SK-N-SH treated with all-trans-retinoic acid at 6 μM for 48 hours (cell line): ENCODE measurements at regions not wholly inside any gene's neighbourhood (a gene's known extent, or its start where the extent isn't known, plus 50 kb on each side); places are given as distances from the start of the nearest gene placed in this dataset.

Experiments used
- ATAC-seq: fragments of 200-7000 bp; cut with Tn5 transposase; 3 replicates; pipeline ENCODE4 v1.9.1; 2020; ENCODE audit warnings: mild to moderate bottlenecking, moderate library complexity
- ARNTL ChIP-seq: fragments of 450-650 bp; formaldehyde crosslinking; IDR thresholded peaks from 2 replicates; pipeline ENCODE4 v1.5.0; 2020; ENCODE audit warnings: low read depth, mild to moderate bottlenecking, moderate library complexity, borderline replicate concordance
- BACH2 ChIP-seq: fragments of 250-450 bp; sonication (Bioruptor Pico); IDR thresholded peaks from 2 replicates; pipeline ENCODE4 v1.9.0; 2021; ENCODE audit warnings: mild to moderate bottlenecking, borderline replicate concordance
- CREB5 ChIP-seq: fragments of 250-450 bp; sonication (Bioruptor Pico); IDR thresholded peaks from 2 replicates; pipeline ENCODE4 v1.5.1; 2020; ENCODE audit warnings: low read depth, mild to moderate bottlenecking, moderate library complexity
- ESRRG ChIP-seq: fragments of 250-450 bp; sonication (Bioruptor Pico); IDR thresholded peaks from 2 replicates; pipeline ENCODE4 v1.6.1; 2021; ENCODE audit warnings: mild to moderate bottlenecking
- GLIS3 ChIP-seq: fragments of 250-450 bp; sonication (Bioruptor Pico); IDR thresholded peaks from 2 replicates; pipeline ENCODE4 v1.5.0; 2020; ENCODE audit warnings: mild to moderate bottlenecking, moderate library complexity
- ISL1 ChIP-seq: fragments of 250-450 bp; sonication (Bioruptor Pico); IDR thresholded peaks from 2 replicates; pipeline ENCODE4 v2.1.2; 2022; ENCODE audit warnings: mild to moderate bottlenecking, moderate library complexity
- OSR1 ChIP-seq: fragments of 250-450 bp; sonication (Bioruptor Pico); IDR thresholded peaks from 2 replicates; pipeline ENCODE4 v1.8.0; 2022; ENCODE audit warnings: moderate library complexity, mild to moderate bottlenecking, inconsistent platforms
- PATZ1 ChIP-seq: fragments of 250-450 bp; sonication (Bioruptor Pico); IDR thresholded peaks from 2 replicates; pipeline ENCODE4 v1.8.0; 2020; ENCODE audit warnings: mild to moderate bottlenecking, moderate library complexity, borderline replicate concordance
- POU6F1 ChIP-seq: fragments of 250-450 bp; sonication (Bioruptor Pico); IDR thresholded peaks from 2 replicates; pipeline ENCODE4 v1.8.0; 2021; ENCODE audit warnings: low read depth, mild to moderate bottlenecking, moderate library complexity, borderline replicate concordance
- RARB ChIP-seq: fragments of 250-450 bp; sonication (Bioruptor Pico); IDR thresholded peaks from 2 replicates; pipeline ENCODE4 v1.8.0; 2021; ENCODE audit warnings: mild to moderate bottlenecking, moderate library complexity
- SNAI2 ChIP-seq: fragments of 250-450 bp; sonication (Bioruptor Pico); IDR thresholded peaks from 2 replicates; pipeline ENCODE4 v1.5.0; 2020; ENCODE audit warnings: mild to moderate bottlenecking, moderate library complexity
- TCF4 ChIP-seq: fragments of 250-450 bp; sonication (Bioruptor Pico); IDR thresholded peaks from 2 replicates; pipeline ENCODE4 v1.8.0; 2021; ENCODE audit warnings: mild to moderate bottlenecking, moderate library complexity, borderline replicate concordance
- TOX ChIP-seq: fragments of 250-450 bp; sonication (Bioruptor Pico); IDR thresholded peaks from 2 replicates; pipeline ENCODE4 v1.8.0; 2021; ENCODE audit warnings: mild to moderate bottlenecking, moderate library complexity, borderline replicate concordance
- TSHZ2 ChIP-seq: fragments of 250-450 bp; sonication (Bioruptor Pico); IDR thresholded peaks from 2 replicates; pipeline ENCODE4 v1.5.0; 2020; ENCODE audit warnings: mild to moderate bottlenecking, moderate library complexity
- ZC3H10 ChIP-seq: fragments of 250-450 bp; sonication (Bioruptor Pico); IDR thresholded peaks from 2 replicates; pipeline ENCODE4 v1.5.1; 2021; ENCODE audit warnings: mild to moderate bottlenecking, moderate library complexity
- ZFP3 ChIP-seq: fragments of 250-450 bp; sonication (Bioruptor Pico); IDR thresholded peaks from 2 replicates; pipeline ENCODE4 v1.5.0; 2020; ENCODE audit warnings: mild to moderate bottlenecking, moderate library complexity
- ZFP30 ChIP-seq: fragments of 450-650 bp; formaldehyde crosslinking; IDR thresholded peaks from 2 replicates; pipeline ENCODE4 v1.5.0; 2022; ENCODE audit warnings: mild to moderate bottlenecking, moderate library complexity
- ZNF565 ChIP-seq: fragments of 450-650 bp; formaldehyde crosslinking; conservative IDR thresholded peaks from 2 replicates; pipeline ENCODE4 v1.5.0; 2020; ENCODE audit warnings: low read depth, mild to moderate bottlenecking, moderate library complexity
- ZNF70 ChIP-seq: fragments of 450-650 bp; formaldehyde crosslinking; IDR thresholded peaks from 2 replicates; pipeline ENCODE4 v1.5.0; 2020; ENCODE audit warnings: mild to moderate bottlenecking, moderate library complexity
- ZNF8 ChIP-seq: fragments of 450-650 bp; formaldehyde crosslinking; IDR thresholded peaks from 2 replicates; pipeline ENCODE4 v1.5.0; 2020; ENCODE audit warnings: mild to moderate bottlenecking, moderate library complexity
- TF ChIP-seq, protein P1 (sequence below): fragments of 250-450 bp; sonication (Bioruptor Pico); IDR thresholded peaks from 2 replicates; pipeline ENCODE4 v1.5.1; 2021; ENCODE audit warnings: mild to moderate bottlenecking, moderate library complexity

DNA sequence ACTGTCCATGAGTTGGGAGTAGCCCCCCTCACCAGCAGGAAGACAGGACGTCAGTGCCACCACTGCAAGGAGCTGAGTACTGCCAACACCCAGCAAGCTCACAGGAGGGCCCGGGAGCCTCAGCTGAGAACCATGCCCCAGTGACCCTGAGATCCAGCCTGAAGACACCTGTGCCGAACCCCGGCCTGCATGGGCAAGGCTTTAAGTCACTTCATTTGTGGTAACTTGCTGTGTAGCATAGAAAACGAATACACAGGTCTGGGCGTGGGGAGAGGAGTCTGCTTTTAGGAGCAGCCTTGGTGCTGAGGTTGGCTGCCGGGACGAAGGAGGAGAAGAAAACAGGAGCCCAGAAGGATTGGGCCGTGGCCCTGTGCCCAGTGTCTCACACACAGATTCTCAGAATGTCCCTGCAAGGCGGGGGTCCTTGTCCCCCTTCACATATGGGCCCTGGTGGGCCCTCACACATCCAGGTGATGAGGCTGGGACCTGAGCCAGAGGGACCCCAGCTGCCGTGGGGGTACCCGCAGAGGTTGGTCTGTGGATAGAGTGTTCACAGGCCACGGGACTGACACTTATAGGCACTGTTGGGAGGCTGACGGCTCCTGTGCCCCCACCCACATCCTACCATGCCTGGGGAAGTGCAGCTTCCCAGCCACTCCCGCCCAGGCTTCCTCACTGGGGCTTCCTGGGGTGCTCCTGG, 85.3 kb downstream of the PLXNA1 start:
- ATAC-seq = no peak
- TF ChIP-seq OSR1 (CRISPR knock-in tag) = no peak
- TF ChIP-seq ZC3H10 (CRISPR knock-in tag) = no peak
- no peak for TF ChIP-seq SNAI2 (CRISPR knock-in tag)
- TF ChIP-seq, protein P1, sequence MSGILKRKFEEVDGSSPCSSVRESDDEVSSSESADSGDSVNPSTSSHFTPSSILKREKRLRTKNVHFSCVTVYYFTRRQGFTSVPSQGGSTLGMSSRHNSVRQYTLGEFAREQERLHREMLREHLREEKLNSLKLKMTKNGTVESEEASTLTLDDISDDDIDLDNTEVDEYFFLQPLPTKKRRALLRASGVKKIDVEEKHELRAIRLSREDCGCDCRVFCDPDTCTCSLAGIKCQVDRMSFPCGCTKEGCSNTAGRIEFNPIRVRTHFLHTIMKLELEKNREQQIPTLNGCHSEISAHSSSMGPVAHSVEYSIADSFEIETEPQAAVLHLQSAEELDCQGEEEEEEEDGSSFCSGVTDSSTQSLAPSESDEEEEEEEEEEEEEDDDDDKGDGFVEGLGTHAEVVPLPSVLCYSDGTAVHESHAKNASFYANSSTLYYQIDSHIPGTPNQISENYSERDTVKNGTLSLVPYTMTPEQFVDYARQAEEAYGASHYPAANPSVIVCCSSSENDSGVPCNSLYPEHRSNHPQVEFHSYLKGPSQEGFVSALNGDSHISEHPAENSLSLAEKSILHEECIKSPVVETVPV = no peak
- no peak for TF ChIP-seq GLIS3 (CRISPR knock-in tag)
- no peak for TF ChIP-seq ZFP3
- no peak for TF ChIP-seq ZNF8 (CRISPR knock-in tag)
- no peak for TF ChIP-seq ZFP30 (CRISPR knock-in tag)
- no peak for TF ChIP-seq ESRRG
- no peak for TF ChIP-seq BACH2 (CRISPR knock-in tag)
- no peak for TF ChIP-seq ZNF565 (CRISPR knock-in tag)
- TF ChIP-seq TOX (CRISPR knock-in tag) = no peak
- no peak for TF ChIP-seq TSHZ2 (CRISPR knock-in tag)
- no peak for TF ChIP-seq RARB (CRISPR knock-in tag)
- no peak for TF ChIP-seq ISL1
- no peak for TF ChIP-seq PATZ1 (CRISPR knock-in tag)
- no peak for TF ChIP-seq TCF4 (CRISPR knock-in tag)
- no peak for TF ChIP-seq POU6F1 (CRISPR knock-in tag)
- no peak for TF ChIP-seq CREB5 (CRISPR knock-in tag)

DNA sequence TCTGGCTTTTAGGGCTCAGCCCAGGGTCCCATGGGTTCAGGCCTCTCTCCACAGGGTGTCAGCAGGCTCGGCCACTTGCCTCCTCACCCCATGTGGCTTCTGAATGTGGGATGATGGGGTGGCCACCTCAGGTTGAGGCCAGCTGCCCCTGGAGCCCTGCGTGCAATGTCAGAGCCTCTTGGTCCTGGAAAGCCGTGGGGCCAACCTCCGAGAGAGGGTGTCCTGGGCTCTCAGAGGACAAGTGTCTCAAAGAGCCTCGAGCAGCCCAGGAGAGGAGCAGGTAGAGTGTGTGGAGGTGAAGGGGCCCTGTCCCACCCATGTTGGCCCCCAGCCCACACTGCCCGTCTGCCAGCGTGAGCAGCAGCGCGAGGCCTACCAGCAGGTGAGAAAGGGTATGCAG, 86.0 kb downstream of the PLXNA1 start:
- ATAC-seq = no peak
- TF ChIP-seq ZFP30 (CRISPR knock-in tag) = no peak
- no peak for TF ChIP-seq SNAI2 (CRISPR knock-in tag)
- TF ChIP-seq ZC3H10 (CRISPR knock-in tag) = no peak
- no peak for TF ChIP-seq ESRRG

- no peak for ATAC-seq
- no peak for TF ChIP-seq ISL1
- no peak for TF ChIP-seq ZFP30 (CRISPR knock-in tag)
- no peak for TF ChIP-seq TOX (CRISPR knock-in tag)
- no peak for TF ChIP-seq RARB (CRISPR knock-in tag)
- no peak for TF ChIP-seq ARNTL (CRISPR knock-in tag)
- TF ChIP-seq ZFP3 = no peak
- no peak for TF ChIP-seq POU6F1 (CRISPR knock-in tag)
- no peak for TF ChIP-seq ZC3H10 (CRISPR knock-in tag)
- TF ChIP-seq ESRRG = no peak
- no peak for TF ChIP-seq CREB5 (CRISPR knock-in tag)
- TF ChIP-seq ZNF70 (CRISPR knock-in tag) = no peak
- TF ChIP-seq SNAI2 (CRISPR knock-in tag) = no peak
Observed at GRCh38 chr3:127069814-127070440, 87.0 kb downstream of the PLXNA1 start.
